Activated CD4-positive, CD25-positive, alpha-beta regulatory T cell (primary cell): ENCODE measurements at regions not wholly inside any gene's neighbourhood (a gene's known extent, or its start where the extent isn't known, plus 50 kb on each side); places are given as distances from the start of the nearest gene placed in this dataset.
"Not testable (repeated sequence)": the region's sequence is repeated elsewhere in the genome, so short reads cannot be mapped to it uniquely, and the experiment has no call there.

ENCODE experiments used
- DNase-seq, 4 experiments: peaks; one replicate each; lab custom pipeline; 2025; lab: John Stamatoyannopoulos, UW

- peak in 2 of 4 experiments; percentile 13 to 27 for DNase-seq
Measured at GRCh38 chr20:16801919-16802651, 53.9 kb downstream of the OTOR start.

GRCh38 chr20:16802652-16802935 lies 54.4 kb downstream of the OTOR start:
- DNase-seq, result no peak

GRCh38 chr20:16803965-16804792 lies 56.0 kb downstream of the OTOR start:
- DNase-seq, result no peak

- no peak for DNase-seq
Measured at GRCh38 chr20:16804793-16805187, 56.6 kb downstream of the OTOR start.

GRCh38 chr20:16806061-16806460 lies 57.9 kb downstream of the OTOR start:
- DNase-seq, result no peak

GRCh38 chr20:16806886-16807285 lies 58.7 kb downstream of the OTOR start:
- no peak for DNase-seq

GRCh38 chr20:16808796-16809195 lies 60.6 kb downstream of the OTOR start:
- DNase-seq, result no peak

- no peak for DNase-seq
Measured at GRCh38 chr20:16810216-16810615, 62.1 kb downstream of the OTOR start.

GRCh38 chr20:16816192-16816591 lies 68.0 kb downstream of the OTOR start:
- no peak for DNase-seq

- no peak for DNase-seq
Measured at GRCh38 chr20:16819483-16819882, 71.3 kb downstream of the OTOR start.

GRCh38 chr20:16821211-16822089 lies 73.3 kb downstream of the OTOR start:
- DNase-seq, result no peak

- DNase-seq, result no peak
Measured at GRCh38 chr20:16824664-16825063, 76.5 kb downstream of the OTOR start.

- DNase-seq, result no peak
Measured at GRCh38 chr20:16828666-16829305, 80.6 kb downstream of the OTOR start.

GRCh38 chr20:16835690-16836089 lies 87.5 kb downstream of the OTOR start:
- DNase-seq, result not testable (repeated sequence)

GRCh38 chr20:16842486-16843120 lies 94.4 kb downstream of the OTOR start:
- no peak for DNase-seq

GRCh38 chr20:16844406-16844805 lies 96.2 kb downstream of the OTOR start:
- no peak for DNase-seq

GRCh38 chr20:16846006-16846405 lies 97.8 kb downstream of the OTOR start:
- no peak for DNase-seq

- no peak for DNase-seq
Measured at GRCh38 chr20:16848061-16848460, 99.9 kb downstream of the OTOR start.

- no peak for DNase-seq
Measured at GRCh38 chr20:16848526-16848925, 100.4 kb downstream of the OTOR start.

GRCh38 chr20:16860914-16861313 lies 112.8 kb downstream of the OTOR start:
- no peak for DNase-seq

- DNase-seq, result no peak
Measured at GRCh38 chr20:16861708-16862107, 113.5 kb downstream of the OTOR start.

GRCh38 chr20:16863303-16863702 lies 115.1 kb downstream of the OTOR start:
- DNase-seq, result no peak
